ENCODE measurements at regions not wholly inside any gene's neighbourhood (a gene's known extent, or its start where the extent isn't known, plus 50 kb on each side); places are given as distances from the start of the nearest gene placed in this dataset.
"Not testable (repeated sequence)": the region's sequence is repeated elsewhere in the genome, so short reads cannot be mapped to it uniquely, and the experiment has no call there.

GRCh38 chr4:57973819-57974218, 863.6 kb upstream of the IGFBP7 start:
- no peak for TF ChIP-seq CTCF (conservative IDR thresholded peaks at IDR 0.05; ENCODE audit: control insufficient read depth, insufficient read depth, low read depth, low read length)
- no peak for DNase-seq (ENCODE audit: low read depth)
- no peak overlapping the region for H3K4me3 ChIP-seq (ENCODE audit: control insufficient read depth, low read depth, low read length)

GRCh38 chr4:57971261-57971660, 861.1 kb upstream of the IGFBP7 start:
- no peak for DNase-seq (ENCODE audit: low read depth)
- no peak overlapping the region for H3K4me3 ChIP-seq (ENCODE audit: control insufficient read depth, low read depth, low read length)
- no peak for TF ChIP-seq CTCF (conservative IDR thresholded peaks at IDR 0.05; ENCODE audit: control insufficient read depth, insufficient read depth, low read depth, low read length)

- no peak for DNase-seq (ENCODE audit: low read depth)
- TF ChIP-seq CTCF (conservative IDR thresholded peaks at IDR 0.05; ENCODE audit: control insufficient read depth, insufficient read depth, low read depth, low read length), result no peak
- H3K4me3 ChIP-seq (ENCODE audit: control insufficient read depth, low read depth, low read length), result no peak overlapping the region
These were observed 857.0 kb upstream of the IGFBP7 start for GRCh38 chr4:57966987-57967760.

GRCh38 chr4:57965431-57965830, 855.2 kb upstream of the IGFBP7 start:
- DNase-seq (ENCODE audit: low read depth); H3K4me3 ChIP-seq (ENCODE audit: control insufficient read depth, low read depth, low read length): not testable (repeated sequence)

- TF ChIP-seq CTCF (conservative IDR thresholded peaks at IDR 0.05; ENCODE audit: control insufficient read depth, insufficient read depth, low read depth, low read length), result no peak
- no peak overlapping the region for H3K4me3 ChIP-seq (ENCODE audit: control insufficient read depth, low read depth, low read length)
- no peak for DNase-seq (ENCODE audit: low read depth)
These were observed 835.1 kb upstream of the IGFBP7 start for GRCh38 chr4:57945298-57945697.

- peak; percentile 2 for DNase-seq (ENCODE audit: low read depth)
- TF ChIP-seq CTCF (conservative IDR thresholded peaks at IDR 0.05; ENCODE audit: control insufficient read depth, insufficient read depth, low read depth, low read length), result no peak
- no peak overlapping the region for H3K4me3 ChIP-seq (ENCODE audit: control insufficient read depth, low read depth, low read length)
These were observed 833.5 kb upstream of the IGFBP7 start for GRCh38 chr4:57943682-57944081.

GRCh38 chr4:57937326-57937725, 827.1 kb upstream of the IGFBP7 start:
- DNase-seq (ENCODE audit: low read depth); H3K4me3 ChIP-seq (ENCODE audit: control insufficient read depth, low read depth, low read length): not testable (repeated sequence)

GRCh38 chr4:57926311-57926710, 816.1 kb upstream of the IGFBP7 start:
- no peak overlapping the region for H3K4me3 ChIP-seq (ENCODE audit: control insufficient read depth, low read depth, low read length)
- no peak for TF ChIP-seq CTCF (conservative IDR thresholded peaks at IDR 0.05; ENCODE audit: control insufficient read depth, insufficient read depth, low read depth, low read length)
- DNase-seq (ENCODE audit: low read depth), result no peak
